Right lung (tissue), 2 donors: ENCODE measurements at regions not wholly inside any gene's neighbourhood (a gene's known extent, or its start where the extent isn't known, plus 50 kb on each side); places are given as distances from the start of the nearest gene placed in this dataset.

ENCODE experiments used
- DNase-seq, 2 donors: peaks; one replicate each; pipeline ENCODE4 v3.0.0-alpha.2; 2013

DNA sequence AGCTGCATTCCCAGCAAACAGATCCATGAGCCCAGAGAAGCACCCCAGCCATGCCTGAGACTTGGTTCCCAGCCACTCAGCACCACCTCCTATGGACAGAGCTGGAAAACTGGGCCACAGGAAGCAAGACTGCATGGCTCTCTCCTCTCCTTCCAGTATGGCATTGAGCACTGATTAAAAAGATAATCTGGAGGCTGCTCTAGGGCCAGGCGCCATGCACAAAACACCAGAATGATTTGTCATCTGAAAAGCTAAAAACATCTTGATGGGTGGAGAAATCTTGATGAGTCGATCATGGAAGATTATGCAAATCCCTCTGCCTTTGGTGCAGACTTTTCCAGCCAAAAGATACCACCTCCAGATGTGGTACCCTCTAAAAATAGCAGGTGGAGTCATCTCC is 62.7 kb upstream of the MRPS22 start:
- DNase-seq, result no peak

DNA sequence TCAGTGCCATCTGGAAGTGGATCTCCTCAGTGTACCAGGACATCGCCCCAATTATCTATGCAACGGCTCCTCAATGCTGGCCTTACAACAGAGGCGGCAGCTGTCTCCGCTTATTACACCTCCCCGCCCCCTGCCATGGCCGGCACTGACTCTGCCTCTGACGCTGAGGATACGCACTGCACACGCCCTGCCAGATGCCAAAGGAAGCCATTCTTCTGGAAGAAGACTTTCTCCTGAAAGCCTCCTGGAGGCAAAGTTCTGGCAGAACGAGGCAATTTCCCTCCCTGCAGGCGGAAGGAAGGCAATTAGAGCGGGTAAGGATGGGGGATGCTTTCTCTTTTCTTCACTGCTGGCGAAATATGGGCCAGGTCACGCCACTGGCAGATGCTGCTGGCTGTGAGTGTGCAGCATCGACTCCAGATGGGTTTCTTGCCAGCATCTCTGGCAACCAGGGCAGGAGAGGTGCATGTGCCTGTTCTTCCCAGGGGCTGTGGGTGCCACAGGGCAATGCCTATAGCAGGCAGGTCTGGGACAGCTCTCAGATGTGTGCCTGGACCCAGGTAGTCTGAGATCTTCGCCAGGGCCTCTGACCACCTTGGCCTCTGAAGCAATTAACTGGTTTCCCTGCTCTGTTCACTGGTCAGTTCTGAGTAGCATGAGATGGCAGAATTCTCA is 62.2 kb upstream of the MRPS22 start:
- DNase-seq, result no peak

DNA sequence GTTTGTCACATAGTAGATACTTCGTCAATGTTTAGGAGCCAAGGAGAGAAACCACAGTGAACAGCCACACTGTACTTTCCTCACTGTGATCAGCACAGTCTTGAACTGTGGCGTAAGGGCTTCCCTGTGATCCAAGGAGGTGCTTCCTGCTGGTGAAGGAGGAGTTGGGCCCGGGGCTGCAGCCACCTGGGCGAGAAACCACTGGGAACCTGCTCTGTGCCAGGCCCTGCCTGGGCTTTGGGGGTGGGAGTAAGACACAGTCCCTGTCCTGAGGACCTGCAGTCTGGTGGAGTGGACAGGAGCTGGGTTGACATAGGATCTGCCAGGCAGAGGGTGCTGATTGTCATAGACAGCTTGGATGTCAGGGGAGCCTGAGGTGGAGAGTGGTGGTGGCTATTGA is 60.5 kb upstream of the MRPS22 start:
- no peak for DNase-seq

- no peak for DNase-seq
These were observed 59.6 kb upstream of the MRPS22 start for GRCh38 chr3:139284221-139284620.

GRCh38 chr3:139285691-139286090 is 58.1 kb upstream of the MRPS22 start:
- DNase-seq, result no peak

DNA sequence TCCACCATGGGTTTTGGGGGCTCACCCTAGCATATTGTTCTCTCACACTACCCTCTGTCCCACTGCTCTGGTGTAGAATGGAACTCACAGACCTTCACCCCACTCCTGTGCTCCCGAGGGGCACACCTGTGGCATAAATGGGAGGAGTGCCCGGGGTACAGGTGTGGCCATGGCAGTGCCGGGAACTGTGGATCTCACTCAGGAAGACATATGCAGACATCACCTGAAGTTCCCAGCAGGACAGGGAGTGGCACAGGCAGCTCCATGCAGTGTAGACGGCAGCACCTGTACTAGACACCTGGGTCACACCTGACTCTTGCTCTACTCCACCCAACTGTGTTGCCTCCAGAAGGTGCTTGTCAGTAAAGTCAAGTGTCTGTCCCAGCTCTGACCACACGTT is 57.6 kb upstream of the MRPS22 start:
- DNase-seq, result no peak

DNA sequence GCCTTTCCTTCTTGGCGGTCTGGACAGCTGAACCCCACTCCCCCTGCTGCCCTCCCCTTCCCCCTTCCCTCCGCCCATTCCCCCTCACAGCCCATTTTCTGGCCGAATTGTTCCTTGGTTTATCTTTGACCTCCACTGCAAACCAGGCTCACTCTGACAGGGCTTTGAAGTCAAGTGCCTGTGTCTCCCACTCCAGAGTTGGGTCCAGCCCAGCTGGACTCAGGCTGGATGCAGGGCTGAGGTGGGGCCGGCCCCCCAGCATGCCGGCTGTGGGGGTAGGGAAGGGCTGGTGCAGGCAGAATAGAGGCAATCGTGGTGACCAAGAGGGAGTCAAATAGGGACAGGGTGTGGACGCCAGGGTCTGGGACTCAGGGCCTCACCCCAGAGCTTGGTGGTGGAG is 57.0 kb upstream of the MRPS22 start:
- DNase-seq, result no peak

- DNase-seq, result no peak
These were observed 56.3 kb upstream of the MRPS22 start for GRCh38 chr3:139287557-139287956.

DNA sequence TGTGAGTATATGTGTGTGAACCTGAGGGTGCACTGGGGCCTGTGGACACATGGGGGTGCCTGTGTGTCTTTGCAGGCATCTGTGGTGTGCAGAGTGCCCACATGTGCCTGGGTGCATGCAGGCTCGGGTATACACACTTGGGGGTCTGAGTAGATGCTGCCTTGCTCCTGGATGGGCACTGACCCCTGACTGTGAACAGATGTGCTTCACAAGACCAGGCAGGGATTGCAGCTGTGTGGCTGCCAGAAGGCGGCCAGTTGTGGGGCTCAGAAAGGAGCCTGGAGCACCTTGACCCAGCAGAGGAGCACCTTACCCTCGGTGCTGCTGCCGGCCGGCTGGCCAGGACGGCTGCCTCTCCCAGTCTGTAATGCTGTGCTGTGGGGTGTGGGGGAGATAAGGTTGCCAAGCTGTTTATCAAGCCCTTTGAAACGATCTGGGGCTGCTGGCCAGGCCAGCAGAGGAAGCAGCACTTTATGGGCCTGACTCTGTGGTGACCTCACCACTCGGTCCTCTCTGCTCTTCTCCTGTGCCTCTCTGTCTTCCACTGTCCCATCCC is 55.5 kb upstream of the MRPS22 start:
- no peak for DNase-seq

GRCh38 chr3:139289860-139290524 is 53.8 kb upstream of the MRPS22 start:
- no peak for DNase-seq

GRCh38 chr3:139291276-139292051 is 52.4 kb upstream of the MRPS22 start:
- no peak for DNase-seq

DNA sequence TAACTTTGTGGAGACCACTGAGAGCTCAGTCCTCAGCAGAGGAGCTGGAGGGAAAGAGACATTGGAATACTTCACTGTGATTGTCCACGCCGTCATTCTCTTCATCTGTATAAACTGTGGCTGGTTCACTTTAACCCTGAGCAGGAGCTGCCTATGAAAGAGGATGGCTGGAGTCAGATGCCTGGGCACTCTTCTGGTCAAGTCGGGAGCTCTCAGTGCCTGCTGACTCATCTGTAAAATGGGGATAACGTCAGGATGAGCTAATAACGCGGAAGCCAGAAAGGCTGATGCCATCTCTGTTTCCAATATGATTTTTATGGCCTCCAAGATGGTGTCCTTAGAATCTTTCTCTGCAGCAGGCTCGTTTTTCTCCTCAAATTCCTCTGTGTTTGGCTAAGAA is 51.6 kb upstream of the MRPS22 start:
- DNase-seq, result no peak

GRCh38 chr3:139292711-139293664 is 50.8 kb upstream of the MRPS22 start:
- peak; percentile 72 to 75 for DNase-seq

- no peak for DNase-seq
These were observed 50.2 kb upstream of the MRPS22 start for GRCh38 chr3:139293665-139294023.
